ENCODE measurements at regions not wholly inside any gene's neighbourhood (a gene's known extent, or its start where the extent isn't known, plus 50 kb on each side); places are given as distances from the start of the nearest gene placed in this dataset.

DNA sequence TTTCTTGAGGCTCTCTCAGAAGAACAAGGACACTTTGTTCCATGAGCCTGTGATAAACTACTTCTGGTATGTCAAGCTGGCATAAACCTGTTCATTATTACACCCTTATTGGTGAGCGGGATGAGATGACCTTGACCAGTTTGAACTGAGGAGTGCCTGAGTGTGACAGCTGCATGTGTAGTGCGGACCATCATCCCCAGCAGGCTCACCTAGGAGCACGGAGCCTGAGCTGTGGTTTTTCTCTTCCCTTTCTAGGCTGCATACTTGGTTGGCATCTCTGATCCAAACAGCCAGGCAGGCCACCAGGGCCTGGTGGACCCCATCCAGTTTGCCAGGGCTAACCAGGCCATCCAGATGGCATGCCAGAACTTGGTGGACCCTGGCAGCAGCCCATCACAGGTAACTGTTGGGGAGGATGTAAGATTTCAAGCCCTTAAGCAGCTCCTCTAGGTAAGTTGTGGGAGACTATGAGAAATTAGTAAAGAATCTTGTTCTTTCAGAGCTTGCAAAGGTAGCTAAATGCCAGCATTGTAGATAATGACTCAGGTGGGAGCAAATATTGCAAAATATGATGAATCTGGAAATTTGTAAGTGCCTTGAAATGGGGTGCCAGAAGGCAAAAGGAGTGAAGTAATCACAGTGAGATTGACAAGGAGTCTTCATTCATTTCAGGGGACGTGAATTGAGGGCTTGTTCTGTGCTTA is 288.9 kb upstream of the TPM1 start:
- no peak for DNase-seq (ENCODE audit: low read depth)
- no peak overlapping the region for H3K9ac ChIP-seq (ENCODE audit: low read length)
- peaks cover 10% of the 10 kb centered on the region for H3K36me3 Mint-ChIP-seq (ENCODE audit: low read depth, unreplicated experiment)
- H2AFZ ChIP-seq (ENCODE audit: low read depth, low read length) = no peak overlapping the region
- TF ChIP-seq, protein P1, sequence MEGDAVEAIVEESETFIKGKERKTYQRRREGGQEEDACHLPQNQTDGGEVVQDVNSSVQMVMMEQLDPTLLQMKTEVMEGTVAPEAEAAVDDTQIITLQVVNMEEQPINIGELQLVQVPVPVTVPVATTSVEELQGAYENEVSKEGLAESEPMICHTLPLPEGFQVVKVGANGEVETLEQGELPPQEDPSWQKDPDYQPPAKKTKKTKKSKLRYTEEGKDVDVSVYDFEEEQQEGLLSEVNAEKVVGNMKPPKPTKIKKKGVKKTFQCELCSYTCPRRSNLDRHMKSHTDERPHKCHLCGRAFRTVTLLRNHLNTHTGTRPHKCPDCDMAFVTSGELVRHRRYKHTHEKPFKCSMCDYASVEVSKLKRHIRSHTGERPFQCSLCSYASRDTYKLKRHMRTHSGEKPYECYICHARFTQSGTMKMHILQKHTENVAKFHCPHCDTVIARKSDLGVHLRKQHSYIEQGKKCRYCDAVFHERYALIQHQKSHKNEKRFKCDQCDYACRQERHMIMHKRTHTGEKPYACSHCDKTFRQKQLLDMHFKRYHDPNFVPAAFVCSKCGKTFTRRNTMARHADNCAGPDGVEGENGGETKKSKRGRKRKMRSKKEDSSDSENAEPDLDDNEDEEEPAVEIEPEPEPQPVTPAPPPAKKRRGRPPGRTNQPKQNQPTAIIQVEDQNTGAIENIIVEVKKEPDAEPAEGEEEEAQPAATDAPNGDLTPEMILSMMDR (IDR thresholded peaks at IDR 0.05; ENCODE audit: insufficient read depth, low read depth, low read length) = no peak
- no peak for TF ChIP-seq EZH2 (IDR thresholded peaks at IDR 0.05; ENCODE audit: insufficient read depth, low read length)
- H3K27me3 ChIP-seq (ENCODE audit: insufficient read depth, low read length) = no peaks in the 10 kb centered on the region
- H3K36me3 ChIP-seq (ENCODE audit: insufficient read depth, low read length) = peaks cover 2% of the 10 kb centered on the region
- no peaks in the 10 kb centered on the region for H3K9me3 Mint-ChIP-seq (ENCODE audit: unreplicated experiment)
- H3K27ac ChIP-seq (ENCODE audit: low read depth, low read length) = no peak overlapping the region
- no peak for FAIRE-seq
- H3K27me3 Mint-ChIP-seq (ENCODE audit: low read depth, unreplicated experiment) = no peaks in the 10 kb centered on the region
- no peaks in the 10 kb centered on the region for H4K20me1 ChIP-seq (ENCODE audit: insufficient read depth, low read length)
- H3K79me2 ChIP-seq (ENCODE audit: insufficient read depth, low read length) = no peaks in the 10 kb centered on the region
- H3K4me3 ChIP-seq (ENCODE audit: insufficient read depth, low read depth, low read length) = no peak overlapping the region
- peaks cover 33% of the 10 kb centered on the region for H3K4me1 ChIP-seq (ENCODE audit: insufficient read depth, low read length)
- H3K4me2 ChIP-seq (ENCODE audit: low read length) = peak overlapping the region; percentile 11
- H3K9me3 ChIP-seq (ENCODE audit: insufficient read depth, low read depth, low read length) = no peaks in the 10 kb centered on the region
- H3K27ac Mint-ChIP-seq (ENCODE audit: unreplicated experiment) = no peak overlapping the region
- no peak overlapping the region for H3K4me3 Mint-ChIP-seq (ENCODE audit: unreplicated experiment)
- H3K4me1 Mint-ChIP-seq (ENCODE audit: low read depth, unreplicated experiment) = peaks cover 39% of the 10 kb centered on the region

DNA sequence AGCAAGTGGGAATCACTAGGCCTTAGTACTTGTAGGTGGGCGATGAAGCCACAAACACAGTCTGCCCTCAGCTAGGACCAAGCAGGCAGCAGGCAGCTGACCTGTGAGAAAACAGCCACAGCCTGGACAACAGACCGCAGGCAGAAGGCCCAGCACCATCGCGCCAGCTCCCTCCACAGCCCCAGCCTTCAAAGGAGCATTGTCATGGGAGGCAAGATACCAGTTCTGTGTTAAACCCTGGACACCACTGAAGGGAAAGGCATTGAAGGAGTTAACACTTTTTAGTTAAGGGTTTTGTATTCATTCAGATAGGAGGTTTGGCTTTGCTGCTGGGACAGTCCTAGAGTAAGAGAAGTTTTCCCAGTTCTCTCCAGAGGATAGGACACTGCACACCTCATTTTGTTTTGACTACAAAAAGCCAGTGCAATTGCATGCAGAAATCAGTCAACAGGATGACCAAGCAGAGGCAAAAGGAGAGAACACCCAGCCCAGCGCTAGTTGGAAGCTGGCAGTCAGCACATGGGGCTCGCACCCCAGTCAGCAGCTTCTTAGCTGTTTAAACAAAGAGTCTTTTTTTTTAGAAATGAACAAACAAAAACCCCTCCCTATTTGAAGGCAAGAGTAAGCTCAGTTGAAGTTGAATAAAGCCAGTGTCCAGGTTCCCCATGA is 286.1 kb upstream of the TPM1 start:
- Histone ChIP-seq H3K79me2 (ENCODE audit: insufficient read depth, low read length) (no peaks in the 10 kb centered on the region), H4K20me1 (ENCODE audit: insufficient read depth, low read length) (no peaks in the 10 kb centered on the region), H3K27me3 (ENCODE audit: insufficient read depth, low read length) (no peaks in the 10 kb centered on the region), H3K9me3 (ENCODE audit: insufficient read depth, low read depth, low read length) (no peaks in the 10 kb centered on the region), H3K4me1 (ENCODE audit: insufficient read depth, low read length) (peaks cover 29% of the 10 kb centered on the region), H3K4me2 (ENCODE audit: low read length) (no peak overlapping the region), H3K36me3 (ENCODE audit: insufficient read depth, low read length) (no peaks in the 10 kb centered on the region), H3K9ac (ENCODE audit: low read length) (no peak overlapping the region), H3K27ac (ENCODE audit: low read depth, low read length) (no peak overlapping the region), H3K4me3 (ENCODE audit: insufficient read depth, low read depth, low read length) (no peak overlapping the region), H2AFZ (ENCODE audit: low read depth, low read length) (no peak overlapping the region)
- H3K4me1 Mint-ChIP-seq (ENCODE audit: low read depth, unreplicated experiment) = peaks cover 29% of the 10 kb centered on the region
- H3K27me3 Mint-ChIP-seq (ENCODE audit: low read depth, unreplicated experiment) = no peaks in the 10 kb centered on the region
- FAIRE-seq = no peak
- peaks cover 10% of the 10 kb centered on the region for H3K36me3 Mint-ChIP-seq (ENCODE audit: low read depth, unreplicated experiment)
- no peak overlapping the region for H3K4me3 Mint-ChIP-seq (ENCODE audit: unreplicated experiment)
- TF ChIP-seq, protein P1 (IDR thresholded peaks at IDR 0.05; ENCODE audit: insufficient read depth, low read depth, low read length) = no peak
- TF ChIP-seq EZH2 (IDR thresholded peaks at IDR 0.05; ENCODE audit: insufficient read depth, low read length) = no peak
- no peaks in the 10 kb centered on the region for H3K9me3 Mint-ChIP-seq (ENCODE audit: unreplicated experiment)
- no peak for DNase-seq (ENCODE audit: low read depth)
- no peak overlapping the region for H3K27ac Mint-ChIP-seq (ENCODE audit: unreplicated experiment)

DNA sequence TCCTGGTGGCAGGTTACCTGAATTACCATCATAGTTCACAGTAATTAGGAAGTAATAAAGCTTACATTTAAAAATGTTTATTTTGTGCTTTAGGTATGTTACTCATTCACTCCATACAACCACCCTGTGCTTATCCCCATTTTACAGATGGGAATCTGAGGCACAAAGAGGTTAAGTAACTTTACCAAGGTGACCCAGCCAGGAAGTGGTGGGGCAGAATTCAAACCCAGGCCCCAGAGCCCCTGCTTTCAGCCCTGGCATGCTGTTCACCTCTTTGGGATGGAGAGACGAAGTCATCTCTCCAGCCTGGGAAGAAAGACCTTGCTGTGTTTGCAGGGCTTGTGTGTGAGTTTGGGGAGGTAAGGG is 285.6 kb upstream of the TPM1 start:
- DNase-seq (ENCODE audit: low read depth) = no peak
- Histone ChIP-seq H3K4me2 (ENCODE audit: low read length) (no peak overlapping the region), H3K9me3 (ENCODE audit: insufficient read depth, low read depth, low read length) (no peaks in the 10 kb centered on the region), H3K36me3 (ENCODE audit: insufficient read depth, low read length) (no peaks in the 10 kb centered on the region), H3K27me3 (ENCODE audit: insufficient read depth, low read length) (no peaks in the 10 kb centered on the region), H3K4me3 (ENCODE audit: insufficient read depth, low read depth, low read length) (no peak overlapping the region), H3K9ac (ENCODE audit: low read length) (no peak overlapping the region), H3K79me2 (ENCODE audit: insufficient read depth, low read length) (no peaks in the 10 kb centered on the region), H3K27ac (ENCODE audit: low read depth, low read length) (no peak overlapping the region), H3K4me1 (ENCODE audit: insufficient read depth, low read length) (peaks cover 29% of the 10 kb centered on the region), H4K20me1 (ENCODE audit: insufficient read depth, low read length) (no peaks in the 10 kb centered on the region), H2AFZ (ENCODE audit: low read depth, low read length) (no peak overlapping the region)
- H3K36me3 Mint-ChIP-seq (ENCODE audit: low read depth, unreplicated experiment) = peaks cover 11% of the 10 kb centered on the region
- H3K27ac Mint-ChIP-seq (ENCODE audit: unreplicated experiment) = no peak overlapping the region
- H3K27me3 Mint-ChIP-seq (ENCODE audit: low read depth, unreplicated experiment) = no peaks in the 10 kb centered on the region
- peaks cover 29% of the 10 kb centered on the region for H3K4me1 Mint-ChIP-seq (ENCODE audit: low read depth, unreplicated experiment)
- no peak overlapping the region for H3K4me3 Mint-ChIP-seq (ENCODE audit: unreplicated experiment)
- FAIRE-seq = no peak
- no peaks in the 10 kb centered on the region for H3K9me3 Mint-ChIP-seq (ENCODE audit: unreplicated experiment)
- TF ChIP-seq, protein P1 (IDR thresholded peaks at IDR 0.05; ENCODE audit: insufficient read depth, low read depth, low read length) = no peak
- TF ChIP-seq EZH2 (IDR thresholded peaks at IDR 0.05; ENCODE audit: insufficient read depth, low read length) = no peak
